ENCODE measurements at regions not wholly inside any gene's neighbourhood (a gene's known extent, or its start where the extent isn't known, plus 50 kb on each side); places are given as distances from the start of the nearest gene placed in this dataset.

DNA sequence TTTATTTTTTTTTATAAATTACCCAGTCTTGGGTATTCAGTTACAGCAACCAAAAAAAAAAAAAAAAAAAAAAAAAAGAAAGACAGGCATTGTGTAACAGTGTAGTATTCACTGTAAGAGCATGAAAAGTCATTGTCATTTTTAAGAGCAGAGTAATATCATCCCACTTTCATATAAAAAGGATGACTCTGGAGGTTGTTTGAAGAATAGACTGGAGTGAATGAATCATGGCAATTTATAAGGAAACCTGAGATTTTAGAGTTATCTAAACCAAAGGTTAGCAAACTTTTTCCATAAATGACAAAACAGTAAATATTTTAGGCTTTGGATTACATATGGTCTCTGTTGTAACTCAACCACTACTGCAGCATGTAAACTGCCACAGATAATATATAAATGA, 794.9 kb downstream of the NTRK3 start:
- Histone ChIP-seq H4K20me1 (ENCODE audit: insufficient read depth, low read length) (no peaks in the 10 kb centered on the region), H2AFZ (ENCODE audit: low read depth, low read length) (no peak overlapping the region), H3K36me3 (ENCODE audit: insufficient read depth, low read length) (no peaks in the 10 kb centered on the region), H3K79me2 (ENCODE audit: insufficient read depth, low read length) (no peaks in the 10 kb centered on the region), H3K9me3 (ENCODE audit: insufficient read depth, low read length, severe bottlenecking) (no peaks in the 10 kb centered on the region), H3K9ac (ENCODE audit: low read depth, low read length) (no peak overlapping the region), H3K27me3 (ENCODE audit: insufficient read depth, low read length, poor library complexity) (no peaks in the 10 kb centered on the region), H3K4me2 (ENCODE audit: insufficient read depth, low read length) (no peak overlapping the region), H3K4me1 (ENCODE audit: insufficient read depth, low read length) (no peaks in the 10 kb centered on the region), H3K4me3 (ENCODE audit: low read depth in 1 of 2, low read length in 2 of 2) (no peak overlapping the region), H3K27ac (ENCODE audit: low read length) (no peak overlapping the region)
- no peak for ATAC-seq (ENCODE audit: insufficient read depth, low read depth)
- TF ChIP-seq EZH2 (IDR thresholded peaks at IDR 0.05; ENCODE audit: borderline replicate concordance, low read depth, low read length, severe bottlenecking) = no peak
- TF ChIP-seq, protein P1, sequence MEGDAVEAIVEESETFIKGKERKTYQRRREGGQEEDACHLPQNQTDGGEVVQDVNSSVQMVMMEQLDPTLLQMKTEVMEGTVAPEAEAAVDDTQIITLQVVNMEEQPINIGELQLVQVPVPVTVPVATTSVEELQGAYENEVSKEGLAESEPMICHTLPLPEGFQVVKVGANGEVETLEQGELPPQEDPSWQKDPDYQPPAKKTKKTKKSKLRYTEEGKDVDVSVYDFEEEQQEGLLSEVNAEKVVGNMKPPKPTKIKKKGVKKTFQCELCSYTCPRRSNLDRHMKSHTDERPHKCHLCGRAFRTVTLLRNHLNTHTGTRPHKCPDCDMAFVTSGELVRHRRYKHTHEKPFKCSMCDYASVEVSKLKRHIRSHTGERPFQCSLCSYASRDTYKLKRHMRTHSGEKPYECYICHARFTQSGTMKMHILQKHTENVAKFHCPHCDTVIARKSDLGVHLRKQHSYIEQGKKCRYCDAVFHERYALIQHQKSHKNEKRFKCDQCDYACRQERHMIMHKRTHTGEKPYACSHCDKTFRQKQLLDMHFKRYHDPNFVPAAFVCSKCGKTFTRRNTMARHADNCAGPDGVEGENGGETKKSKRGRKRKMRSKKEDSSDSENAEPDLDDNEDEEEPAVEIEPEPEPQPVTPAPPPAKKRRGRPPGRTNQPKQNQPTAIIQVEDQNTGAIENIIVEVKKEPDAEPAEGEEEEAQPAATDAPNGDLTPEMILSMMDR (IDR thresholded peaks at IDR 0.05; ENCODE audit: borderline replicate concordance, extremely low read depth, low read length, poor library complexity, severe bottlenecking) = no peak
- DNase-seq = no peak

DNA sequence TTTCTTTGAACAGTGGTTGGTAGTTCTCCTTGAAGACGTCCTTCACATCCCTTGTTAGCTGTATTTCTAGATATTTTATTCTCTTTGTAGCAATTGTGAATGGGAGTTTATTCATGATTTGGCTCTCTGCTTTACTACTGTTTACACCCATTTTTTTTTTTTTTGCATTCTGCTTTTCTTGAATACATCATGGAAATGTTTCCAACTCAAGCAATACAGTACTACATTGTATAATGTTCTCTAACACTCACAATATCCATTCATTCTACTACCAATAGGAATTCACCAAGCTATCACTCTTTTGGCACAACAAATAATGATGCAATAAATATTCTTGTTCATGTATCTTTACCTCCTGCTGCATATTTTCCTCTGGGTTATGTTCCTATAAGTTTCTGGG, 801.7 kb downstream of the NTRK3 start:
- no peak overlapping the region for H3K9ac ChIP-seq (ENCODE audit: low read depth, low read length)
- no peaks in the 10 kb centered on the region for H3K4me1 ChIP-seq (ENCODE audit: insufficient read depth, low read length)
- H3K4me2 ChIP-seq (ENCODE audit: insufficient read depth, low read length) = no peak overlapping the region
- TF ChIP-seq, protein P1 (IDR thresholded peaks at IDR 0.05; ENCODE audit: borderline replicate concordance, extremely low read depth, low read length, poor library complexity, severe bottlenecking) = no peak
- no peak for TF ChIP-seq EZH2 (IDR thresholded peaks at IDR 0.05; ENCODE audit: borderline replicate concordance, low read depth, low read length, severe bottlenecking)
- ATAC-seq (ENCODE audit: insufficient read depth, low read depth) (no peak), DNase-seq (no peak)
- H4K20me1 ChIP-seq (ENCODE audit: insufficient read depth, low read length) = no peaks in the 10 kb centered on the region
- H3K9me3 ChIP-seq (ENCODE audit: insufficient read depth, low read length, severe bottlenecking) = no peaks in the 10 kb centered on the region
- H3K27me3 ChIP-seq (ENCODE audit: insufficient read depth, low read length, poor library complexity) = no peaks in the 10 kb centered on the region
- H3K79me2 ChIP-seq (ENCODE audit: insufficient read depth, low read length) = no peaks in the 10 kb centered on the region
- H3K36me3 ChIP-seq (ENCODE audit: insufficient read depth, low read length) = no peaks in the 10 kb centered on the region
- H2AFZ ChIP-seq (ENCODE audit: low read depth, low read length) = no peak overlapping the region
- no peak overlapping the region for H3K4me3 ChIP-seq (ENCODE audit: low read depth in 1 of 2, low read length in 2 of 2)
- H3K27ac ChIP-seq (ENCODE audit: low read length) = no peak overlapping the region

DNA sequence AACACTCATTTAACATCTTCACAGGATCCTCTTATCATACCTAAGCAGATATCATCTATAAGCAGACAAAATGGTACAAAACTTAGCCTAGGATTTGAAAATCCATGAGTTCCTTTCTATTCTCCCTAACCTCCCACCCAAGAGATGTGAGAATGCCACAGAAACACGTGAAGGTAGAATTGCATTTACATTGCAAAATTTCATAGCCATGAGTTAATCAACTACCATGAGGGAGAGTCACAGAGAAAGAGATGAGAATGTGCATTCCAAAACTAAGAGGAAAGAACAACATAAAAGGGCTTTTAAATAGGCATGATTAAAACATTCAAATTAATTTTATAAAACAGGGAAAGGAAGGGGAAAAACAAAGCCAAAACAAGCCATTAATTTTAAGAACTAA, 806.2 kb downstream of the NTRK3 start:
- no peaks in the 10 kb centered on the region for H3K79me2 ChIP-seq (ENCODE audit: insufficient read depth, low read length)
- no peak for DNase-seq
- H3K4me1 ChIP-seq (ENCODE audit: insufficient read depth, low read length) = no peaks in the 10 kb centered on the region
- H3K27ac ChIP-seq (ENCODE audit: low read length) = no peak overlapping the region
- no peak overlapping the region for H3K9ac ChIP-seq (ENCODE audit: low read depth, low read length)
- no peak overlapping the region for H2AFZ ChIP-seq (ENCODE audit: low read depth, low read length)
- no peaks in the 10 kb centered on the region for H3K36me3 ChIP-seq (ENCODE audit: insufficient read depth, low read length)
- no peak for TF ChIP-seq EZH2 (IDR thresholded peaks at IDR 0.05; ENCODE audit: borderline replicate concordance, low read depth, low read length, severe bottlenecking)
- TF ChIP-seq, protein P1 (IDR thresholded peaks at IDR 0.05; ENCODE audit: borderline replicate concordance, extremely low read depth, low read length, poor library complexity, severe bottlenecking) = no peak
- no peak overlapping the region for H3K4me3 ChIP-seq (ENCODE audit: low read depth in 1 of 2, low read length in 2 of 2)
- no peaks in the 10 kb centered on the region for H3K27me3 ChIP-seq (ENCODE audit: insufficient read depth, low read length, poor library complexity)
- no peaks in the 10 kb centered on the region for H4K20me1 ChIP-seq (ENCODE audit: insufficient read depth, low read length)
- no peaks in the 10 kb centered on the region for H3K9me3 ChIP-seq (ENCODE audit: insufficient read depth, low read length, severe bottlenecking)
- no peak for ATAC-seq (ENCODE audit: insufficient read depth, low read depth)
- H3K4me2 ChIP-seq (ENCODE audit: insufficient read depth, low read length) = no peak overlapping the region

DNA sequence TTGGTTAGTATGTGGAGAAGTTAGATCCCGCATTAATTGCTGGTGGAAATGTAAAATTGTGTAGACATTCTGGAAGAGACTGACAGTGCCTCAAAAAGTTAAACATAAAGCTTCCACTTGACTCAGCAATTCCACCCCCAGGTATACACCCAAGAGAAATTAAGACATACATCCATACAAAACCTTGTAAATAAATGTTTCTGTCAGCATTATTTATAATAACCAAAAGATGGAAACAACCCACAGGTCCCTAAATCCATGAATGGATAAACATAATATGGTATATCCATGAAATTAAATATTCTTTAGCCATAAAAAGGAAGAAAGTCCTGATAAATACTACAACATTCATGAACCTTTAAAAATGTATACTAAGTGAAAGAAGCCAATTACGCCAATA, 817.4 kb downstream of the NTRK3 start:
- no peaks in the 10 kb centered on the region for H3K36me3 ChIP-seq (ENCODE audit: insufficient read depth, low read length)
- no peaks in the 10 kb centered on the region for H3K9me3 ChIP-seq (ENCODE audit: insufficient read depth, low read length, severe bottlenecking)
- H4K20me1 ChIP-seq (ENCODE audit: insufficient read depth, low read length) = no peaks in the 10 kb centered on the region
- H3K27me3 ChIP-seq (ENCODE audit: insufficient read depth, low read length, poor library complexity) = no peaks in the 10 kb centered on the region
- H3K4me2 ChIP-seq (ENCODE audit: insufficient read depth, low read length) = no peak overlapping the region
- no peak overlapping the region for H3K9ac ChIP-seq (ENCODE audit: low read depth, low read length)
- no peaks in the 10 kb centered on the region for H3K4me1 ChIP-seq (ENCODE audit: insufficient read depth, low read length)
- TF ChIP-seq EZH2 (IDR thresholded peaks at IDR 0.05; ENCODE audit: borderline replicate concordance, low read depth, low read length, severe bottlenecking) = no peak
- TF ChIP-seq, protein P1 (IDR thresholded peaks at IDR 0.05; ENCODE audit: borderline replicate concordance, extremely low read depth, low read length, poor library complexity, severe bottlenecking) = no peak
- DNase-seq = no peak
- ATAC-seq (ENCODE audit: insufficient read depth, low read depth) = no peak
- H3K79me2 ChIP-seq (ENCODE audit: insufficient read depth, low read length) = no peaks in the 10 kb centered on the region
- no peak overlapping the region for H3K4me3 ChIP-seq (ENCODE audit: low read depth in 1 of 2, low read length in 2 of 2)
- no peak overlapping the region for H2AFZ ChIP-seq (ENCODE audit: low read depth, low read length)
- no peak overlapping the region for H3K27ac ChIP-seq (ENCODE audit: low read length)
